Sigmoid colon (tissue), 4 donors: ENCODE measurements at regions not wholly inside any gene's neighbourhood (a gene's known extent, or its start where the extent isn't known, plus 50 kb on each side); places are given as distances from the start of the nearest gene placed in this dataset.

Experiments used
- EP300 ChIP-seq, 4 donors: sonication (generic); formaldehyde crosslinking; IDR thresholded peaks; one replicate each; pipeline ENCODE4 v1.6.1; 2017; ENCODE audit warnings: antibody characterized with exemption in 4 of 4
- POLR2A ChIP-seq, 2 donors: fragments of 450-650 bp; IDR thresholded peaks; one replicate each; pipeline ENCODE4 v1.6.1; 2016; ENCODE audit warnings: antibody characterized with exemption in 2 of 2, mild to moderate bottlenecking in 2 of 2, moderate library complexity in 2 of 2
- TF ChIP-seq, protein P1 (sequence below), 4 experiments: fragments of 450-650 bp in 3 of 4; fragments of 200-600 bp in 1 of 4; IDR thresholded peaks; one replicate each; pipeline ENCODE4 v1.5.1; 2016 to 2019; ENCODE audit warnings: antibody characterized with exemption in 4 of 4, mild to moderate bottlenecking in 3 of 4, moderate library complexity in 2 of 4

DNA sequence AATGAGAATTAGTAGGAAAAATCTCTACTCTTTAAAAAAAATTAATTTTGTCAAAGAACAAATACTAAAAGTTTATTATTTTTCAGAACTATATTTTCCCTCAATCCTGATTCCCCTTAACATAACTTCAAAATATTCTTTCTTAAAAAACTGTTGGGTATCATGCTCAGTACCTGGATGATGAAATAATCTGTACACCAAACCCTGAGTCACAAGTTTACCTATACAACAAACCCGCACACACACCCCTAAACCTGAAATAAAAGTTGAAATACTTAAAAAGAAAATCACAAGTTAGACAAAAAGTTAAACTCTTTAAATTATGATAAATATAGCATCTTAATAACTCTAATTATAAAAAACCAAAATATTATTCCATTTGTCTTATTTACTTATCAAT is 812.3 kb downstream of the MAT2B start:
- TF ChIP-seq, protein P1, sequence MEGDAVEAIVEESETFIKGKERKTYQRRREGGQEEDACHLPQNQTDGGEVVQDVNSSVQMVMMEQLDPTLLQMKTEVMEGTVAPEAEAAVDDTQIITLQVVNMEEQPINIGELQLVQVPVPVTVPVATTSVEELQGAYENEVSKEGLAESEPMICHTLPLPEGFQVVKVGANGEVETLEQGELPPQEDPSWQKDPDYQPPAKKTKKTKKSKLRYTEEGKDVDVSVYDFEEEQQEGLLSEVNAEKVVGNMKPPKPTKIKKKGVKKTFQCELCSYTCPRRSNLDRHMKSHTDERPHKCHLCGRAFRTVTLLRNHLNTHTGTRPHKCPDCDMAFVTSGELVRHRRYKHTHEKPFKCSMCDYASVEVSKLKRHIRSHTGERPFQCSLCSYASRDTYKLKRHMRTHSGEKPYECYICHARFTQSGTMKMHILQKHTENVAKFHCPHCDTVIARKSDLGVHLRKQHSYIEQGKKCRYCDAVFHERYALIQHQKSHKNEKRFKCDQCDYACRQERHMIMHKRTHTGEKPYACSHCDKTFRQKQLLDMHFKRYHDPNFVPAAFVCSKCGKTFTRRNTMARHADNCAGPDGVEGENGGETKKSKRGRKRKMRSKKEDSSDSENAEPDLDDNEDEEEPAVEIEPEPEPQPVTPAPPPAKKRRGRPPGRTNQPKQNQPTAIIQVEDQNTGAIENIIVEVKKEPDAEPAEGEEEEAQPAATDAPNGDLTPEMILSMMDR (IDR thresholded peaks at IDR 0.05), result no peak
- TF ChIP-seq POLR2A (IDR thresholded peaks at IDR 0.05) (no peak), EP300 (IDR thresholded peaks at IDR 0.05) (no peak)
